HG03571 (cell line): ENCODE measurements at regions not wholly inside any gene's neighbourhood (a gene's known extent, or its start where the extent isn't known, plus 50 kb on each side); places are given as distances from the start of the nearest gene placed in this dataset.
"Not testable (repeated sequence)": the region's sequence is repeated elsewhere in the genome, so short reads cannot be mapped to it uniquely, and the experiment has no call there.

Experiments
- ATAC-seq: cut with Tn5 transposase; IDR thresholded peaks from one replicate; pipeline ENCODE4 v1.9.1; 2021; ENCODE audit not compliant: unreplicated experiment

GRCh38 chr3:162932503-162932902 is 1435.9 kb downstream of the OTOL1 start:
- no peak for ATAC-seq

DNA sequence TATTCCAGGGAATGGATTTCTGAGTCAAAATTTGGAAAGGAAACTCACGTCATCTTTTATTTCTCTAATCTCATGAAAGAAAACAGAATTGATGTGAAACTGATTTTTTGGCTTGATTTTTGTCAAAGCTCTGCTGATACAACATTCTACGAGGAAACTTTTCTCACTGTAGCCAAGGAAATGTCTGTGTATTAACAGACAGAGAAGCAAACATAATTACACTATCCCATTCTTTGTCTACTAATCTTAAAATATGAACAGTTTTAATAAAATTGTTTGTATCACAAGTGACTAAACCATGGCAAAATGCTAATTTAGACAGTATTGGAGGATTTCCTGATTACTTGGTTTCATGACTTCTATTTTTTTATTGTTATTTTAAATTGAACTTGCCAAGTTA is 1437.0 kb downstream of the OTOL1 start:
- ATAC-seq: no peak

DNA sequence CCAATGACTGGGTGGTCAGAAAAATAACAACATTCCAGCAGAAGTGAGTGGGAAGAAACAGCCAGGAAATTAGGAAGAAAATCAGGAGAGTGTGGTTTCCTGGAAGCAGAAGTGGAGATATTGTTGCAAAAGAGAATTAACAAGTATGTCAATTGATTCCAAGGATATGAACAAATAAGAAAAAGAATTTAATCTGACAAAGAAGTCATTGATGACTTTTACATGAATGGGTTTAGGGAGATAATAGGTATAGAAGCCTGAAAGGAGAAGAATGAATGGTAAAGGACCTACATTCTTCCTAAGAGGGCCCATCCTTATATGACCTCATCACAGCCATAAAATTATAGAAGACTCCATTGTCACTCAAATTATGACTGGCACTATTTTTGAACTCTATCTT is 1440.1 kb downstream of the OTOL1 start:
- ATAC-seq: no peak

DNA sequence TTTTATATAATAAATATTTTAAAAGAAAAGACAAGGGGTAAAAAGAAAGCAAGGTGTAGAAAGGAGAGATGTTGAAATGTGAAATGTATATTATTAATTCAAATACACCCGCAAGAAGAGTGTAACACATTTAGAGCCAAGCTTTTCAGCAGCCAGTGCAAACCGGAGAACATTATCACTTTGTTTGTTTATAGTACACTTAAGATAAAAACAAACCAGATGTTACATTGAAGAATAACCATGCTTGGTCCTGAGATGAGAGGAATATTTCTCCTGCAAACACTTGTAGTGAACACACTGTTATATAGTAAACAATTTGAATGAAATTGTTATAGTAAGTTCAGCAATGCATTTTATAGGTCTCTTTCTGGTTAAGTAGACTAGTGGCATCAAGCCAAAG is 1441.5 kb downstream of the OTOL1 start:
- ATAC-seq: no peak

DNA sequence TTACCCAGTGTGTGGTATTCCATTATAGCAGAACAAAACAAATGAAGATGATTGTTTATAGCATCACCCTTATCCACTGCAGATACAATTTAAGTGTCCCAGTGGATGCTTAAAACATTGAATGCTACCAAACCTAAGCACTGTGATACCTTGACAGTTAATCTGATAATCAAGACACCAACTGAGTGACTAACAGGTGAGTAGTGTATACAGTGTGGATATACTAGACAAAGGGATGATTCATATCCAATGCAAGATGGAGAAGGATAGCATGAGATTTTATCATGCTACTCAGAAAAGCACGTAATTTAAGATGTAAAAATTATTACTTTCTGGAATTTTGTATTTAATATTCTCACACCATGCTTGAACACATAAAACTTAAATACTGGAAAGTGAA is 1449.0 kb downstream of the OTOL1 start:
- no peak for ATAC-seq

DNA sequence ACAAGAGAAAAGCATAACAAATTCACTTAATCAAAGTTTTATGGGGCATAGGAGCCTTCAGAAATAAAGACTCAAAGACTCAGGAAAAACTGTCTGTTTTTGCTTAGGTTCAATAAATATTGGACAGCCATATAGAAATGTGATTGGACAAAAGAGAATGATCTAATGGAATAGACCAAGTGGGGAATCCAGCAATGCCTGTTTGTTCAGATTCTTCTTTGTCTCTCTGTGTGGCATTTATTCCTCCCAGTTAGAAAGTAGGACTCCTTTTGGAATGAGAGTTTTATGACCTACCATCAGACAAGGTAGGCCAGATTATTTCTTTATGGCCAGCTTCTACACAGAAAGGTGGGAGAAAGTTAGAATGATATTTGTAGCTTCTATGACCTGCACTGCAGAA is 1460.1 kb downstream of the OTOL1 start:
- no peak for ATAC-seq

DNA sequence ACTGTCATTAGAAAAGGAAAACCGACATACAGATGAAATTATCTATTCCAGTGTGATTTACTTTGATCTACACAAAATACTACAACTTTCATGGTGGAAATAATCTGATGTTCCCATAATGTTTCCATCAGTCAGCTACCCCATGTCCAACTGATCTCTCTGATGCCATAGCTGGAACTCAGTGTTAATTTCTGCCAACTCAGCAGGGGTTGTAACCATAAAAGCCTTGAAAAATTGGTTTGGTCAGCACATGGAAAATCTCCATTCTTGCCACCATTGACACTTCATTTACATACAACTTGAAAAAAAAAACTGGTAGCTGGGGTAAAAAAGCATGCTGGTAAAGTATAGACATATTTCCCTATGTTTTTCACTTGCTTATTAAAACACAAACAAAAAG is 1463.7 kb downstream of the OTOL1 start:
- no peak for ATAC-seq

DNA sequence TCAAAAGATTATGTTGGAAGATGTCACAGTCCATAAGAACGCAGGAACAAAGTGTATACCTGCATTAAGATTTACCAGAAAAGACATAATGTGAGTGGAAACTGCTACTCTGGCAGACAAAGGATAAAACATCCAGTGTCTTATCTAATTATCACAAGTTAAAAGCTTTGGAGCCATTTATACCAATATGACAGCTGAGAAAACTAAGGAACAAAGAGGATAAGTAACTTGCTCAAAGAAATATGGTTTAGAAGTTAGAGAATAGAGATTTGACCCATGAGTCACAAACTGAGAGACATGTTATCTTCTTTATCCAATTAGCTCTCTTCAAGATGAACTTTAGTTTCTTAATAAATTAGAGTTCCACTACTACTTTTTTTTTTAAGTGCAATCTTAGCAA is 1473.7 kb downstream of the OTOL1 start:
- no peak for ATAC-seq

DNA sequence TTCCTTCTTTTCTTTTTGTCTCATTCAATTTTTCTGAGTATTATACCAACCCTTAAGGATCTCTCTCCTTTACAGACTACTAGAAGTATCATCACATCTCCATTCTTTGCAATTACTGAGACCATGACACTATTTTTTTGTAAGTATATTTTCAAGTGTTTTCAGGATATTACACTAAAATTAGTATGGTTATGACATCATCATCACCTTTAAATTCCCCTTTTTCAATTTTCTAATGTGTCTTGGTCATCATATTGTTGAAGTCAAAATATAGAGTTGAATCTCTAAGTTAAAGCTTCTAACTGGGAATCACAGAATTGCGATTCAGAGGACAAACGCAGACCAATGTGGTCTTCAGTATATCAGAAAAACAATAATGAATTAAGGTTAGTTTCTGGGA is 1475.1 kb downstream of the OTOL1 start:
- ATAC-seq: no peak

DNA sequence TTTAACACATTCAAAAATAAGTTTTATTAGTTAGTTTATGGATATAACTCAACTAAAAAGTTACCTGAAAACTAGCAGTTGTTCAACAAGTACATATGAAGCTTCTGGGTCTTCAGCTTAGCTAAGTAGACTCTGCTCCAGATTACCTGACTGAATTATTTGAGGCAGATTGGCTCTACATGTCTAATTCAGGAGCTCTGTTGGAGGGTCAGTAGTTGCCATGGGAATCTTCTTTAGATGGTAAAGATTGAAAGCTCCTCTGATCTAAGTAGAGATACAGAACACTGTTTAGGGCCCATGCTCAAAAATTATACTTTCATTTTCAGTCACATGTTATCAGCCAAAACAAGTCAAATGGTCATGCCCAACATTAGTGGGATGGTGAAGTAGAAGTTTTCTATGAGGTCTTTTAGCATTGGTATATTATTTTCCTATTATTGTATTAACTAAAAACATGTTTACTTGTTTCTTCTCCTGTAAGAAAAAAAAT is 1476.9 kb downstream of the OTOL1 start:
- ATAC-seq: no peak

- ATAC-seq: no peak
Measured at GRCh38 chr3:162978136-162978535, 1481.5 kb downstream of the OTOL1 start.

DNA sequence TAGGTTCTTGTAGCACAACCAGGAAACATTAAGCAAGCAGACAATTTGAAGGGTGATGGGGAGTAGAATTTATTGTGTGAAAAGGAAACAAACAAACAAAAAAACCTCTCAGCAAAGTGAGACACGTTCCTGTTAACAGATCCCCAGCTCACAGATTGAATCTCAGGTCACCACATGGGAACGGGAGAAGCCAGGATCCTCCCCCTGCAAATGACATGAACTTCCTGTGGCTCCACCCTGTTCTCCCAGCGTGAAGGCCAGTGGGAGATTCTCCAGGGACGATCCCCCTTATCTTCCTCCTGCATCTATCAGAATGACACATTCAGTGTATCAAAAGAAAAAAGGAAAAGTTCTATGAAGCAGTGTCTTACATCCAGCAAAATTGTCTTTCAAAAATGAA is 1488.1 kb downstream of the OTOL1 start:
- no peak for ATAC-seq

DNA sequence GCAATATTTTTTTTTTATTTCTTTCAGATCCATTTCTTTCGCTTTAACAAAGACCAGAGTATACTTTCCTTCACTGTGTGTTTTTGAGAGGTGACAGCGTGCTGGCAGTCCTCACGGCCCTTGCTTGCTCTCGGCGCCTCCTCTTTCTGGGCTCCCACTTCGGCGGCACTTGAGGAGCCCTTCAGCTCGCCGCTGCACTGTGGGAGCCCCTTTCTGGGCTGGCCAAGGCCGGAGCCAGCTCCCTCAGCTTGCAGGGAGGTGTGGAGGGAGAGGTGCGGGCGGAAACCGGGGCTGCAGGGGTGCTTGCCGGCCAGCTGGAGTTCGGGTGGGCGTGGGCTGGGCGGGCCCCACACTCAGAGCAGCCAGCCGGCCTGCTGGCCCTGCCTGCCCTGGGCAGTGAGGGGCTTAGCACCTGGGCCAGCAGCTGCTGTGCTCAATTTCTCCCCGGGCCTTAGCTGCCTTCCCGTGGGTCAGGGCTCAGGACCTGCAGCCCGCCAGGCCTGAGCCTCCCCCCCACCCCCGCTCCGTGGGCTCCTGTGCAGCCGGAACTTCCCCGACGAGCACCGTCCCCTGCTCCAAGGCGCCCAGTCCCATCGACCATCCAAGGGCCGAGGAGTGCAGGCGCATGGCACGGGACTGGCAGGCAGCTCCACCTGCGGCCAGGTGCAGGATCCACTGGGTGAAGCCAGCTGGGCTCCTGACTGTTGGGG is 1490.6 kb downstream of the OTOL1 start:
- ATAC-seq: not testable (repeated sequence)

GRCh38 chr3:162992741-162993140 is 1496.1 kb downstream of the OTOL1 start:
- no peak for ATAC-seq

GRCh38 chr3:162994165-162994564 is 1497.6 kb downstream of the OTOL1 start:
- no peak for ATAC-seq

DNA sequence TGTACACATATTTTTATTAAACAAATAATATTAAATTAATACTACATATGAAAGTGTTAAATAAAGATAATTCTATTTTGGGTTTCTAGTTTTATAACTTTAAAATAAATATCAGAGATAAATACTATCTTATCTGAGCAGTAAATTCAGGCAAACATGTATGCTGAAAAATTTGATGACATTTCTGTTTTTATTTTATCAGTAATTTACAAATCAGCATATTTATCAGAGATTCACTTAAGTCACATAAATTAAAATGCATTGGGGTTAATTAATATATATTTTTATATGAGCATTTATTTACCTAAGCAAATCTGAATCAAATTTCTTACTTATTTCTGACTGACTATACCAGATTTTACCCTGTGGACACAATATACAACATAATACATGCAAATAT is 1499.8 kb downstream of the OTOL1 start:
- no peak for ATAC-seq

- no peak for ATAC-seq
Measured at GRCh38 chr3:162998205-162998604, 1501.6 kb downstream of the OTOL1 start.

DNA sequence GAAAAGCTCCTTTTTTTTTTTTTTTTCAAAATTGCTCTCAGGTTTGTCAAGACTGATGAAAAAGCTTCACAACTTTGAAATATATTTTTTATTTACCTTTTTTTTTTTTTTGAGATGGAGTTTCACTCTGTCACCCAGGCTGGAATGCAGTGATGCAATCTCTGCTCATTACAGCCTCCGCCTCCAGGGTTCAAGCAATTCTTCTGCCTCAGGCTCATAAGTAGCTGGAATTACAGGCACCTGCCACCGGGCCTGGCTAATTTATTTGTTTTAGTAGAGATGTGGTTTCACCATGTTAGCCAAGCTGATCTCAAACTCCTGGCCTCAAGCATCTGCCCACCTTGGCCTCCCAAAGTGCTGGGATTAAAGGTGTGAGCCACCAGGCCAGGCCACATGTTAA is 1515.0 kb downstream of the OTOL1 start:
- ATAC-seq: no peak

- ATAC-seq: no peak
Measured at GRCh38 chr3:163016251-163016650, 1519.6 kb downstream of the OTOL1 start.

DNA sequence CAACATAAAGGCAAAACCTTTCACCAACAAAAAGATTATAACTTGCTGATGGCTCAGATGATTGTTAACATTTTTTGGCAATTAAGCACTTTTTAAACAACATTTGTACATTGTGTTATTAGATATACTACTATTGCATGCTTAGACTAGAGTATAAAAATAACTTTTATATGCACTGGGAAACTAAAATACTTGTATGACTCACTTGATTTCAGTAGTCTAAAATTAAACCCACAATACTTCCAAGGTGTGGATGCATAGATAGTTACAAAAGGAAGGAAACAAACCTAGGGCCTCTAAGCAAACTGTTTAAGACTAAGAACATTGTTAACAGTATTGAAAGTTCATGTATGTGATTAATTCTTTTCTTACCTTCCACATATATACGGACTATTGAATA is 1521.5 kb downstream of the OTOL1 start:
- ATAC-seq: no peak

GRCh38 chr3:163018664-163019063 is 1522.1 kb downstream of the OTOL1 start:
- no peak for ATAC-seq

DNA sequence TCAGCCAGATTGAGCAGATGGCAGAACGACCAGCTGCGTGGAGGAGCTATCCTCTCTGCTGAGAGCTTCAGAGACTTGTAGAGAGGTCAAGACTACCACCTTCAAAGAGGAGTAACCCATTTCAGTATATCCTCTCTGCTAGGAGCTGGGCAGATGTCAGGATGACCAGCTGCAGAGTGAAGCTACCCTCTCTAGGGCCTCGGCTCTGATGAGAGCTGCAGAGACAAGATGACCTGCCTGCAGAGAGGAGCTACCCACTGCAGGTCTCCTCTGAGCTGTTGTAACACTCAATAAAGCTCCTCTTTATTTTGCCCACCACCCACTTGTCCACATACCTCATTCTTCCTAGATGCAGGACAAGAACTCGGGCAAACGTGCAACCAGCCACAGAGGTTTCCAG is 1522.7 kb downstream of the OTOL1 start:
- ATAC-seq: no peak

- ATAC-seq: no peak
Measured at GRCh38 chr3:163033652-163034051, 1537.0 kb downstream of the OTOL1 start.
